Glutamatergic neuron (in vitro differentiated cells): ENCODE measurements at regions not wholly inside any gene's neighbourhood (a gene's known extent, or its start where the extent isn't known, plus 50 kb on each side); places are given as distances from the start of the nearest gene placed in this dataset.

Source experiments
- DNase-seq: peaks from one replicate; pipeline ENCODE4 v3.0.0; 2022
- H3K27ac Mint-ChIP-seq: one replicate; pipeline ENCODE4 v1.8.0; 2020; ENCODE audit warnings: mild to moderate bottlenecking, mixed read lengths, inconsistent platforms; ENCODE audit not compliant: unreplicated experiment
- H3K27me3 Mint-ChIP-seq: one replicate; pipeline ENCODE4 v1.8.0; 2020; ENCODE audit warnings: mild to moderate bottlenecking, moderate library complexity, mixed read lengths, inconsistent platforms; ENCODE audit not compliant: unreplicated experiment
- H3K36me3 Mint-ChIP-seq: one replicate; pipeline ENCODE4 v1.8.0; 2020; ENCODE audit warnings: mild to moderate bottlenecking, mixed read lengths, inconsistent platforms; ENCODE audit not compliant: unreplicated experiment
- H3K4me1 Mint-ChIP-seq: one replicate; pipeline ENCODE4 v1.8.0; 2020; ENCODE audit warnings: mild to moderate bottlenecking, low read depth, mixed read lengths, inconsistent platforms; ENCODE audit not compliant: unreplicated experiment
- H3K4me3 Mint-ChIP-seq: one replicate; pipeline ENCODE4 v1.8.0; 2020; ENCODE audit warnings: mild to moderate bottlenecking, mixed read lengths, inconsistent platforms; ENCODE audit not compliant: unreplicated experiment
- H3K9me3 Mint-ChIP-seq: one replicate; pipeline ENCODE4 v1.8.0; 2020; ENCODE audit warnings: mild to moderate bottlenecking, moderate library complexity, mixed read lengths, inconsistent platforms; ENCODE audit not compliant: unreplicated experiment
- CTCF ChIP-seq: fragments of 200-600 bp; sonication (generic); IDR thresholded peaks from one replicate; pipeline ENCODE4 v1.5.0; 2021; ENCODE audit not compliant: partially characterized antibody, unreplicated experiment

GRCh38 chr22:48869788-48870187 lies 957.9 kb downstream of the BRD1 start:
- no peak for DNase-seq
- Mint-ChIP-seq H3K27ac (no peak overlapping the region), H3K4me3 (no peak overlapping the region), H3K36me3 (peaks cover 6% of the 10 kb centered on the region), H3K4me1 (no peaks in the 10 kb centered on the region), H3K27me3 (peaks cover 5% of the 10 kb centered on the region), H3K9me3 (peaks cover 14% of the 10 kb centered on the region)
- no peak for TF ChIP-seq CTCF

DNA sequence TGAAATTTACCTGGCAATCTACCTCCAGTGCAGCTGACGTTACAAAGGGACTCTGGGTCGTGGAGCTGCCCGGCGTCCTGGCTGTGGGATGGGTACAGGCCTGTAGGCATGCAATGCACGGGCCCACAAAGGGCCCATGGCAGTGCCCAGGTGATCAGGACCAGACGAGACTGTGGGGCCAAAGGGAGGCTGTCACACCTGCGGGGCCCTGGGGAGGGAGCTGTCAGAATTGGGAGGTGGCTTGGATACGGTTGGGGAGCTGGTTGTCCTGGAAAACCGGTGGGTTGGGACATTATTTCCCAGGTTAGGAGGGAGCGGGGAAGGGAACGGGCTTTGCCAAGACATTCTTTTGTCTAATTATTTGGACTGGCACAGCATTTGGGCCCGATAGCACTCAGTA lies 958.5 kb downstream of the BRD1 start:
- no peaks in the 10 kb centered on the region for H3K4me1 Mint-ChIP-seq
- DNase-seq: no peak
- H3K4me3 Mint-ChIP-seq: no peak overlapping the region
- no peak for TF ChIP-seq CTCF
- H3K27ac Mint-ChIP-seq: no peak overlapping the region
- peaks cover 16% of the 10 kb centered on the region for H3K9me3 Mint-ChIP-seq
- peaks cover 6% of the 10 kb centered on the region for H3K36me3 Mint-ChIP-seq
- H3K27me3 Mint-ChIP-seq: peaks cover 5% of the 10 kb centered on the region

- H3K36me3 Mint-ChIP-seq: peaks cover 6% of the 10 kb centered on the region
- TF ChIP-seq CTCF: no peak
- DNase-seq: no peak
- H3K4me3 Mint-ChIP-seq: no peak overlapping the region
- H3K27me3 Mint-ChIP-seq: peaks cover 5% of the 10 kb centered on the region
- no peak overlapping the region for H3K27ac Mint-ChIP-seq
- H3K4me1 Mint-ChIP-seq: no peaks in the 10 kb centered on the region
- peaks cover 15% of the 10 kb centered on the region for H3K9me3 Mint-ChIP-seq
Measured at GRCh38 chr22:48868554-48868953, 959.1 kb downstream of the BRD1 start.

DNA sequence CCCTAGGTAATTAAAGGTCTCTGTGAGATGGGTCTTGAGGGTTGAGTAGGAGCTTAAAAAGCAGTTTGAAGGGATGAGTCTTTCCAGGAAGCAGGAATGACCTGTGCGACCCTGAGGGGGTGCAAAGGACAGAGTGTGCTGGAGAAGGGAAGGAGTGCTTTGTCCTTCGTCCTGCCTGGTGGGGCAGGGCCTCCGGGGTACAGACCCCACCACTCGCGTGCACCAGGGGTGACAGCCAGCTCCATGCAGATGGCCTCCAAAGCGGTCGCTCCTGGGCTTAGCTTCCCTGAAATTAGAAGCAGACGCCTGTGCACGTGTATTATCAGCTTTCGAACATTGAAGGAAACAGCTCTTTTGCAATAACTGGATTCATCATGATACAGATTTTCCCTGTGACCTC lies 959.8 kb downstream of the BRD1 start:
- Mint-ChIP-seq H3K9me3 (peaks cover 16% of the 10 kb centered on the region), H3K4me1 (no peaks in the 10 kb centered on the region), H3K4me3 (no peak overlapping the region), H3K36me3 (peaks cover 6% of the 10 kb centered on the region), H3K27ac (no peak overlapping the region), H3K27me3 (peaks cover 5% of the 10 kb centered on the region)
- DNase-seq: no peak
- no peak for TF ChIP-seq CTCF

GRCh38 chr22:48866906-48867681 lies 960.6 kb downstream of the BRD1 start:
- no peak for DNase-seq
- Mint-ChIP-seq H3K4me1 (no peaks in the 10 kb centered on the region), H3K4me3 (no peak overlapping the region), H3K27ac (no peak overlapping the region), H3K36me3 (no peaks in the 10 kb centered on the region), H3K9me3 (peaks cover 14% of the 10 kb centered on the region), H3K27me3 (peaks cover 2% of the 10 kb centered on the region)
- TF ChIP-seq CTCF: no peak
